Smooth muscle cell (in vitro differentiated cells): ENCODE measurements at regions not wholly inside any gene's neighbourhood (a gene's known extent, or its start where the extent isn't known, plus 50 kb on each side); places are given as distances from the start of the nearest gene placed in this dataset.

ENCODE experiments used
- DNase-seq: peaks from one replicate; lab custom pipeline; 2025; ENCODE audit not compliant: unreplicated experiment; lab: John Stamatoyannopoulos, UW
- H2AFZ ChIP-seq: fragments of 200-600 bp; sonication (generic); 2 replicates; pipeline ENCODE4 v1.6.0; 2016; ENCODE audit warnings: antibody characterized with exemption, low read depth, mild to moderate bottlenecking
- H3F3A ChIP-seq: fragments of 200-600 bp; sonication (generic); 2 replicates; pipeline ENCODE4 v1.6.0; 2017; ENCODE audit warnings: antibody characterized with exemption, low read depth
- H3K27ac ChIP-seq: fragments of 200-600 bp; sonication (generic); 2 replicates; pipeline ENCODE4 v1.5.1; 2016; ENCODE audit warnings: low read depth, mild to moderate bottlenecking
- H3K27me3 ChIP-seq: fragments of 200-600 bp; sonication (generic); 2 replicates; pipeline ENCODE4 v1.6.1; 2016; ENCODE audit warnings: low read depth, mild to moderate bottlenecking
- H3K36me3 ChIP-seq: fragments of 200-600 bp; sonication (generic); 2 replicates; pipeline ENCODE4 v1.5.1; 2016; ENCODE audit warnings: low read depth
- H3K4me1 ChIP-seq: fragments of 200-600 bp; sonication (generic); 2 replicates; pipeline ENCODE4 v1.5.1; 2016; ENCODE audit warnings: low read depth
- H3K4me2 ChIP-seq: fragments of 200-600 bp; sonication (generic); 2 replicates; pipeline ENCODE4 v1.6.0; 2016; ENCODE audit warnings: mild to moderate bottlenecking
- H3K4me3 ChIP-seq: fragments of 200-600 bp; sonication (generic); 2 replicates; pipeline ENCODE4 v1.5.1; 2016; ENCODE audit warnings: mild to moderate bottlenecking
- H3K79me2 ChIP-seq: fragments of 200-600 bp; sonication (generic); 2 replicates; pipeline ENCODE4 v1.6.0; 2016; ENCODE audit warnings: low read depth, mild to moderate bottlenecking
- H3K9ac ChIP-seq: fragments of 200-600 bp; sonication (generic); 2 replicates; pipeline ENCODE4 v1.6.0; 2016; ENCODE audit warnings: low read depth
- H3K9me3 ChIP-seq: fragments of 200-600 bp; sonication (generic); replicated peaks from 2 replicates; pipeline ENCODE4 v1.5.1; 2016; ENCODE audit warnings: low read depth
- H4K20me1 ChIP-seq: fragments of 200-600 bp; sonication (generic); 2 replicates; pipeline ENCODE4 v1.6.0; 2016; ENCODE audit warnings: low read depth
- WGBS: methylation state at CpG from one replicate; pipeline ENCODE4 v1.1.7; 2016; ENCODE audit warnings: low lambda C conversion rate; 5-methylcytosine and 5-hydroxymethylcytosine counted together
- TF ChIP-seq, protein P1 (sequence below): fragments of 200-600 bp; sonication (generic); IDR thresholded peaks from 2 replicates; pipeline ENCODE4 v1.5.1; 2017; ENCODE audit warnings: borderline replicate concordance, mild to moderate bottlenecking, antibody characterized with exemption; ENCODE audit not compliant: insufficient read depth, poor library complexity, severe bottlenecking

DNA sequence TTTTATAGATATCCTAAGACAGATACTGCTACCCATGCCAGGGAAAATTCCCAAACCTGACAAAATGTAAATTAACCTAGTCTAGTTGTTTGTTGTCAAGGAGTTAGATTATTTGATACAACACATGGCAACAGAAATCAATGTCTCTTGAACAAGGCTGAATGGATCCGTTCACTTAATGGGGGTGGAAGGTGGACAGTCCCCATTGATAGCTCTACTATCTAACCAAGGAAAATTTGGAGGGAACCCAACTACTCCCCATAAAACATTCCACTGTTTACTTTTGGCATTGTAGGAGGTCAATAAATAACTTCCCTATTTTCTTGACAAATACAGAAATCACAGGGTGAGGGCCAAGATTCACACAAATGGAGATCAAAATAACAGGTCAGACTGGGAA, 117.9 kb upstream of the GRIA4 start:
- Histone ChIP-seq H3K27me3 (no peaks in the 10 kb centered on the region), H3K36me3 (no peaks in the 10 kb centered on the region), H3K4me2 (no peak overlapping the region), H3K4me3 (no peak overlapping the region), H3K27ac (no peak overlapping the region), H2AFZ (no peak overlapping the region), H3K79me2 (no peaks in the 10 kb centered on the region), H4K20me1 (no peaks in the 10 kb centered on the region), H3F3A (no peaks in the 10 kb centered on the region), H3K9ac (no peak overlapping the region), H3K9me3 (no peaks in the 10 kb centered on the region), H3K4me1 (no peaks in the 10 kb centered on the region)
- no peak for DNase-seq
- 96% methylated on average over 1 of the region's 1 CpG for WGBS
- TF ChIP-seq, protein P1, sequence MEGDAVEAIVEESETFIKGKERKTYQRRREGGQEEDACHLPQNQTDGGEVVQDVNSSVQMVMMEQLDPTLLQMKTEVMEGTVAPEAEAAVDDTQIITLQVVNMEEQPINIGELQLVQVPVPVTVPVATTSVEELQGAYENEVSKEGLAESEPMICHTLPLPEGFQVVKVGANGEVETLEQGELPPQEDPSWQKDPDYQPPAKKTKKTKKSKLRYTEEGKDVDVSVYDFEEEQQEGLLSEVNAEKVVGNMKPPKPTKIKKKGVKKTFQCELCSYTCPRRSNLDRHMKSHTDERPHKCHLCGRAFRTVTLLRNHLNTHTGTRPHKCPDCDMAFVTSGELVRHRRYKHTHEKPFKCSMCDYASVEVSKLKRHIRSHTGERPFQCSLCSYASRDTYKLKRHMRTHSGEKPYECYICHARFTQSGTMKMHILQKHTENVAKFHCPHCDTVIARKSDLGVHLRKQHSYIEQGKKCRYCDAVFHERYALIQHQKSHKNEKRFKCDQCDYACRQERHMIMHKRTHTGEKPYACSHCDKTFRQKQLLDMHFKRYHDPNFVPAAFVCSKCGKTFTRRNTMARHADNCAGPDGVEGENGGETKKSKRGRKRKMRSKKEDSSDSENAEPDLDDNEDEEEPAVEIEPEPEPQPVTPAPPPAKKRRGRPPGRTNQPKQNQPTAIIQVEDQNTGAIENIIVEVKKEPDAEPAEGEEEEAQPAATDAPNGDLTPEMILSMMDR: no peak

DNA sequence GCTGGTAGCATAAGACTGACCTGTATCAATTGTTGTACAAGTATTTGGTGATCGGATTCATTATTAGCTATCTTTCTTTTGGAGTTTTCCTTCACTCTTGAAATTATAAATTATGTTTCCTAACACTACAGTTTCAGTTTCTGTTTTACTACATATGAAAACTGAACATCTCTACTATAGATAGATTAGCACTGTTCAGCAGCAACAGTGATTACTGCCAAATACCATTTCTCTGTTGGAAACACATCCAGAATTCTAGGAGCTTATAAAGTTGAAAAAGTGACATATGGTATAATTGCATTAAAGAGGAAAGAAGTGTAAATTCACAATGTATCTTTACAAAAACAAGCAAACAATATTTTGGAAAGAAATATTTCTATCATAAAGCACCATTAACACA, 118.5 kb upstream of the GRIA4 start:
- Histone ChIP-seq H3K27me3 (no peaks in the 10 kb centered on the region), H3K79me2 (no peaks in the 10 kb centered on the region), H3K9ac (no peak overlapping the region), H3K4me1 (no peaks in the 10 kb centered on the region), H3K4me3 (no peak overlapping the region), H3F3A (no peaks in the 10 kb centered on the region), H3K4me2 (no peak overlapping the region), H3K36me3 (no peaks in the 10 kb centered on the region), H2AFZ (no peak overlapping the region), H3K9me3 (no peaks in the 10 kb centered on the region), H4K20me1 (no peaks in the 10 kb centered on the region), H3K27ac (no peak overlapping the region)
- 100% methylated on average over 1 of the region's 1 CpG for WGBS
- no peak for DNase-seq
- TF ChIP-seq, protein P1: no peak

DNA sequence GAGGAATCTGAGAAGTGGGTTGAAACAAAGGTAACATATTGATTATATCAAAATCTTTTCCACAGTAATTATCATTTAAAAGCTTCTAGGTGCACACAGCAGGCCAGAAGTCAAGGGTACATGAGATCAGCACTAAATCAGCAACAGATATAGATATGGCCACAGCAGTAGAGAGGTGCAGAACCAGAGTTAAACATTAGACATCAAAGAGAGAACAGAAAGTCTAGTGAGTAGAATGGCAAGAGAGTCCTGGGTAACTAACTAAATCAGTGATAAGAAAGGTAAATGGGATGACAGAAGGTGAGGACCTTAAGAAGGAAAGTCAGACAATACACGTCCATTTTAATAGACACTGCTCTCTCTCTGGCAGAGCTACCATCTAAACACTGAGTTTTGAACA, 119.5 kb upstream of the GRIA4 start:
- Histone ChIP-seq H3K9me3 (no peaks in the 10 kb centered on the region), H3K79me2 (no peaks in the 10 kb centered on the region), H3K27ac (no peak overlapping the region), H3K27me3 (no peaks in the 10 kb centered on the region), H3K4me1 (no peaks in the 10 kb centered on the region), H3K9ac (no peak overlapping the region), H3F3A (no peaks in the 10 kb centered on the region), H4K20me1 (no peaks in the 10 kb centered on the region), H3K4me2 (no peak overlapping the region), H3K36me3 (no peaks in the 10 kb centered on the region), H2AFZ (no peak overlapping the region), H3K4me3 (no peak overlapping the region)
- TF ChIP-seq, protein P1: no peak
- WGBS: 95% methylated on average over 1 of the region's 1 CpG
- no peak for DNase-seq

DNA sequence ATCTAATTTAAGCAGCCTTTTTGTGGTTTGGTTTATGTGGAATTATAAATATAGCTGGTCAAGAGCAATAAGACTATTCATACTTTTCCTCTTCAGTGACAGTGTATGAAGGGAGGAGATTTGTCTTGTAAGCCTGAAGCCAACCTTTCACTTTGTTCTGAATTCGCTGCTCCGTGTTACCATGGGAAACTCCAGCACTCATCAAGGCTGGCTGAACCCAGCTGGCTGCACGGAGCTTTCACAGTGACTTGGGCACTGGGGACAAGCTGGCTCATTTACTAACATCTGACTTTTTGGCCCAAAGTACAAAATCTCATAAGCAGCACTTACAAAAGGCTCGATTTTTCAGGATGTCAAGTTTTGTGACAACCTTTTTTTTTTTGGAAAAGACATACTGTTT, 120.4 kb upstream of the GRIA4 start:
- H2AFZ ChIP-seq: no peak overlapping the region
- TF ChIP-seq, protein P1: no peak
- H3K79me2 ChIP-seq: no peaks in the 10 kb centered on the region
- no peak overlapping the region for H3K4me3 ChIP-seq
- no peaks in the 10 kb centered on the region for H3F3A ChIP-seq
- no peak overlapping the region for H3K9ac ChIP-seq
- WGBS: 83% methylated on average over 4 of the region's 4 CpGs
- H4K20me1 ChIP-seq: no peaks in the 10 kb centered on the region
- H3K4me1 ChIP-seq: no peaks in the 10 kb centered on the region
- no peak overlapping the region for H3K4me2 ChIP-seq
- no peak overlapping the region for H3K27ac ChIP-seq
- no peaks in the 10 kb centered on the region for H3K36me3 ChIP-seq
- H3K27me3 ChIP-seq: no peaks in the 10 kb centered on the region
- H3K9me3 ChIP-seq: no peaks in the 10 kb centered on the region
- DNase-seq: no peak
